Fibroblast of skin of scalp (primary cell): ENCODE measurements at regions not wholly inside any gene's neighbourhood (a gene's known extent, or its start where the extent isn't known, plus 50 kb on each side); places are given as distances from the start of the nearest gene placed in this dataset.

ENCODE experiments used
- DNase-seq: peaks from one replicate; pipeline ENCODE4 v3.0.0-alpha.2; 2013

DNA sequence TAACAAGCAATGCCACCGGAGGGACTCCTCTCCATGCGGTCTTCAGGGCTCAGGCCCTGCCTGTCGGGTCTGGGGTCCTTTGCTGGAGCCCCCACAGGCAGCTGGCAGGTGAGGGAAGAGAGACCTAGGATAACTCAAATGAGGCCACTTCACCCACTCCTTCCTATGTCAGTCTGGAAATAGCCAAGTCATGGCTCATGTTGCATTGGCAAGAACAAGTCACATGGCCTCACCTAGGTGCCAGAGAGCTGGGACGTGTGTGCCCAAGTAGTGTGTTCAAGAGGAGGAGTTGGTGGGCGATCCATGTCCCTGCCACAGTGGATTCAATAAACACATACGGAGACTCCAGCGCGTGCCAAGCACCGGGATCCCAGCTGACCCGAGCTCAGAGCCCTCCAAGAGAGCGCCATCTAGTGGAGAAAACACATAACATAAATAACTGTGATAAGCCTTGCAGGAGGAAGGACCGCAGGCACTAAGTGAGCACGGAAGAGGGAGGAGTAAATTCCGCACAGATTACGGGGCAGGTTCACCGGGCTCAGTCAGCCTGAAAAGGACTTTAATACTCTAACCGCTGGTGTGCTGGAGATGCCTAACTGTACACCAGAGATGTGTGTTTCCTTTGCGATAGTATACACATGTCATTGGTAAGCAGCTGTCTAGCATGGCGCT is 580.8 kb downstream of the CCDC171 start:
- DNase-seq, result peak; percentile 75

- no peak for DNase-seq
These were observed 581.5 kb downstream of the CCDC171 start for GRCh38 chr9:16134351-16134750.

DNA sequence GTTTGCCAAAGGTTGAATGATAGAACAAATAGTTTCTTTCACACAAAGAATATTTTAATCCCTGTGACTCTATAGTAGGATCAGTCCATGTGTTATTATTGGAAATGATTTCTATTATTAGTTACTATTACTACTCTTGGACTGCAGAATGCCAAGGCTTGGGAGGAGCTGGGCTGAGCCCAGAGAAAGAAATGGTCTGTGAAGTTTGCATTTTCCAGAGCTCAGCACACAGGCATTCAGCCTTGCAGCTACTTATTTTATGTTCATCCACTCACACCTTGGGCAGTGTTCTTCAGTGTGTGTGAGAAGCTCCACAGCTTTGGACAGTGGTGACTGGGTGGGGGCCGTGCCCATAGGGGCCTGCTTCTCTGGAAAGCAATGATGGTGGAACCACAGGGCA is 583.1 kb downstream of the CCDC171 start:
- DNase-seq, result no peak

GRCh38 chr9:16136451-16136850 is 583.6 kb downstream of the CCDC171 start:
- DNase-seq, result no peak

- peak; percentile 69 for DNase-seq
These were observed 584.1 kb downstream of the CCDC171 start for GRCh38 chr9:16136961-16137360.

GRCh38 chr9:16138561-16139491 is 586.0 kb downstream of the CCDC171 start:
- peak; percentile 89 for DNase-seq

- DNase-seq, result no peak
These were observed 586.9 kb downstream of the CCDC171 start for GRCh38 chr9:16139774-16140173.

DNA sequence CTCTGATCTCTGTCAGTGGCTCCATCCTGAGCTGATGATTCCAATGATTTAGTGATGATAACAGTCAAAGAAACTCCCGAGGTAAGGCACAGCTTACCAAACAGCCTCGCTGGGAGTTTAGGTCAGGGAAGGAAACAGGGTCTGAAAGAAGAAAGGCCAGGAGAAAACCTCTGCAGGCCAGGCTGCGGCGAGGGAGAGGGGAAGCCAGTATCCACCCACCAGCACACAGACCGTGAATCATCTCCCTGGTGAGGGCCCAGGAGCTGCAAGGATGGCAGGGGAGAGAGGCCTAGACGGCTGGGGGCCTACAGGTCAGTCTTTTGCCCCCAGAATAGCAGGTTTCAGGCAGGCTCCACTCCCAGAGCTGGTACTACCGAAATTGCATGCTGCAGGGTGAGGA is 590.5 kb downstream of the CCDC171 start:
- no peak for DNase-seq

DNA sequence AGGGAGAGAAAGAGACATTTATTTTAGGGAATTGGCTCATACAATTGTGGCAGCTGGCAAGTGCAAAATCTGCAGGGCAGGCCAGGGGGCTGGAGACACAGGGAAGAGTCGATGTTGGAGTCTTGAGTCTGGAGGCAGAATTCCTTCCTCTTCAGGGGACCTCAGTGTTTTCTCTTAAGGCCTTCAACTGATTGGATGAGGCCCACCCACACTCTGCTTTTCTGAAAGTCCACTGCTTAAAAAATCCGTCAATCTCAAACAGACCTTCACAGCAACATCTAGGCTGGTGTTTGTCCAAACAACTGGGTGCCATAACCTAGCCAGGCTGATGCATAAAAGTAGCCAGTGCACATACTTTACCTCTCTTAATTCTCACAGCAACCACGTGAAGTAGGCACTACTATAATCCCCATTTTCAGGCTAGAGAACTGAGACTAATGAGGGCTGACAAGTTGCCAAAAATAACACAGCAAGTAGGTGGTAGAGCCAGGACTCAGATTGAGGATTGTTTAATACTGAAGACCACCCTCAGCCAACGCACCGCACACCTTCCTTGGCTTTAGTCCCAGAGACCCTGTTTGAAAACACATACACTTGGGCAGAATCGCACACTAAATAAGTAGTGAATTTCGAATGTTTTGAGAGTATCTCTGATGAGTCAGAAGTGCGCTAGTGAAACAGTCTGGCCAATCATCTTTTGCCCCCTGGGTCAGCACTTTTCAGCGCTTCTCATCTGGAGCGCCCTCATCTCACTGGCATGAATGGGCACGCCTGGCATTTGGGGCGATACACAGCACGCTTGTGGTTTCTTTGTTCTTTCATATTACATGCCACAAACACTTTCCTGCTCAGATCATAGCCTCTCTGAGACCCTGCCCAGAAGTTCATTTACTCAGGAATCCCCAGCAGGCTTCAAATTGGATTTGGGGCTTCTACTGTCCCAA is 591.4 kb downstream of the CCDC171 start:
- DNase-seq, result peak; percentile 70

- no peak for DNase-seq
These were observed 592.5 kb downstream of the CCDC171 start for GRCh38 chr9:16145196-16145950.

GRCh38 chr9:16147726-16148125 is 594.9 kb downstream of the CCDC171 start:
- no peak for DNase-seq

DNA sequence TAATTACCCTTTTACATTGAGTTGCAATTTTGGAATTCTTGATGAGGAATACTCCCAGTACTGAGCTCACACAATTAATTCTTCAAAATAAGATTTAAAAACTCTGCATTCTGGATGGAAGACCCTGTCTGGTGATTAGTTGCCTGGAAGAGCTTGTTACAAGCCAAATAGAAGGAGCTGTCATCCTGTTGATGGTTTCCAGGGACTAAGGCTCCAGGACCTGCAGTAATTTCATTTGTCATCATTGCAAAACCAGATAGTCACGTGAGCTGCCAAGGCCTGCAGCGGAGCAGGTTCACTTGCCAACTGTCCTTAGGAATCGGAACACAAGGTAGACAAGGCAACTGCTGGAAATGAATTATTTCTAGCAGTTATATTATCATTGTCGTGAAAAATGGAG is 597.7 kb downstream of the CCDC171 start:
- DNase-seq, result no peak

GRCh38 chr9:16150938-16151650 is 598.3 kb downstream of the CCDC171 start:
- no peak for DNase-seq

DNA sequence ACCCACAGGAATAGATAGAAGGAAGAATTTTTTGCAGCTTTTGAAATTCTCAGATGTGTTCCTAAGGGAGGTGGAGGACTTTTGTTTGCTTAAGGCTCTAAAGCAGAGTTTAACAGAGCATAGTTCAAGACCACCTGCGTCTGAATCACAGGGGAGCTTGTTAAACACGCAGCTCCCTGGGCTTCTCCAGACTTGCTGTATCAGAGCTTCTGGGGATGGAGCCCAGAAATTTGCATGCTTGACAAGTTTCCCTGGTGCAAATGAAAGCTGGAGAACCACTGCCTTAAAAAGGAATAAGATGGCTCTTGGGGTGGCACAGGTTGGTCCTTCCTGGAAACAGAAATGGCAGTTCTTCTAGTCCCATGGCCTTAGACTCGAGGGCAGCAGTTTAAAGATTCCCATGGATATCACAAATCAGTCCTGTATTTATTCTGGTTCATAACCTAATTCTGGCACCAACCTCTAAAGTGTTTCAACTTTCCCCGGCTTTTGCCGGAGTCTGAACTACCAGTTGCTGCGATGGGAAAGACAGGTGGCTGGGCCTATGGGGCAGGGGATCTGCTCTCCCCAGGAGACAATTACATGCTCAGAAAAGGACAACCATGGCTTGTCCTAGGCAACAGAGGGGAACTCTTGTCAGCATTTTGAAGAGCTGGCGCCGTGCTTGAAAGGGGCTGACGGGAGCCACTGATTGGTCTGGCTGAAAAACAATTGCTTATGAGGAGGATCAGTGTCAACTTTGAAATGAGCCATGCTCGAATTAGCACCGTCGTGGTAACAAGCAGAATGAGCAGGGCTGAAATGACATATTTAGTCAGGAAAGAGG is 599.6 kb downstream of the CCDC171 start:
- no peak for DNase-seq

DNA sequence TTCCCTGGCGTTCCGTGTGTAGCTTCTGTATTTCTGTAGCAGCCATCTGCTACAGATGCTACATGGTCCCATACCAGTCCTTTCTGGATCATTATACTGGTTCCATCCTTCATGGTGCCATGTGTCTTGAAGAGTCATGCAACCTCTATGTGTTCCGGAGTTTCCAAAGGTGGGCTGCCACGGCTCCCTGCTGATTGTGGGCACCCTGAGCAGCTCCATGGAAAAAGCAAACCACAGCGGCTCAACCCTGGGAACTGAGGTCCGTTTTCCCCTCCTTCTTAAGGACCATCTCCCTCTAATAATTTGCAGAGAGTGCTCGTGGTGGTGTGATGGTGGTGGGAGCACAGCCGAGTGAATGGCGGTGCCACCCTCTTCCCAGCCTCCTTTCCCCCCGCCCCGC is 600.4 kb downstream of the CCDC171 start:
- no peak for DNase-seq

DNA sequence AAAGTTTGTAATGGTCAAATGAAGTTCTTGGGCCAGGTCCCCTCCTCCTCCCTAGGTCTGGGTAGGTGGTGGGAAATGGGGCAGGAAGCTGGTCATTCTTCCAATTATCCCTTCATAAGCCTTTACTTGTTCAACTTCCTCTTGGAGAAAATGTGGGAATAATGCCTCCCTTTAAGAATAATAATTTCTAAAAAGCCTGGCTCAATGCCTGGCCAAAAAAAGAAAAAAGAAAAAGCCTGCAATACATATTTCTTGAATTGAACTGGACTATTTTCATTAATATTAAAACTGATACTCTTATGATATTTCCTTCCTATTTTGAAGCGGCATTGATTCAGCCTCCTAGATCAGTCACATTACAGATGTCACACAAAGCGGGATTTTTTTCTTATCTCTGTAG is 600.9 kb downstream of the CCDC171 start:
- DNase-seq, result no peak

- DNase-seq, result peak; percentile 23
These were observed 601.8 kb downstream of the CCDC171 start for GRCh38 chr9:16154521-16155078.

- no peak for DNase-seq
These were observed 603.0 kb downstream of the CCDC171 start for GRCh38 chr9:16155878-16156277.

- DNase-seq, result no peak
These were observed 604.4 kb downstream of the CCDC171 start for GRCh38 chr9:16157216-16157615.

DNA sequence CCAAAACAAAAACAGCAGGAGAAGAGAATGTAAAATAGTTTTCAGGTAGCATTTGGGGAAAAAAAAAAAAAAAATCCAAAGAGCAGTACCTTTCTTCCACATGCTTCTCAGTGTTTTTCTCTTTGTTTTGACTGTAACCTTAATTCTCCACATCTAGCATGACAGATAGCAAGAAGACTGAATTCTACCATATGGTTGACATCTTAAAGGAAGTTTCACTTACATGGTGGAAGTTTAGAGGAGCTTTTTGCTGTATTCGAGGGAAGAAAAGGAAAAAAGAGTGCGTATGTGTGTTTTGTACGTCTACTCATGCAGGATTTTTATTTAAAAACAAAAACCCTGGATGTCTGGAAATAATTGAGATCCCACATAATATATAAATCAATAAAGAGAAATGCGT is 604.8 kb downstream of the CCDC171 start:
- no peak for DNase-seq
